ENCODE measurements at regions not wholly inside any gene's neighbourhood (a gene's known extent, or its start where the extent isn't known, plus 50 kb on each side); places are given as distances from the start of the nearest gene placed in this dataset.
"Not testable (repeated sequence)": the region's sequence is repeated elsewhere in the genome, so short reads cannot be mapped to it uniquely, and the experiment has no call there.

GRCh38 chr3:170808041-170808440, 62.0 kb downstream of the RPL22L1 start:
- no peak for DNase-seq (ENCODE audit: low read depth, low spot score)
- in situ Hi-C loops (cut with HindIII; ENCODE audit: low sequenced_read_pairs), result no loop called here
- no peak overlapping the region for H3K4me3 ChIP-seq (ENCODE audit: low read depth, low read length)
- TF ChIP-seq CTCF (IDR thresholded peaks at IDR 0.05; ENCODE audit: low read depth, low read length), result no peak

GRCh38 chr3:170806676-170807075, 63.3 kb downstream of the RPL22L1 start:
- DNase-seq (ENCODE audit: low read depth, low spot score), result no peak
- no peak for TF ChIP-seq CTCF (IDR thresholded peaks at IDR 0.05; ENCODE audit: low read depth, low read length)
- in situ Hi-C loops (cut with HindIII; ENCODE audit: low sequenced_read_pairs), result no loop called here
- no peak overlapping the region for H3K4me3 ChIP-seq (ENCODE audit: low read depth, low read length)

GRCh38 chr3:170806141-170806540, 63.9 kb downstream of the RPL22L1 start:
- no peak for TF ChIP-seq CTCF (IDR thresholded peaks at IDR 0.05; ENCODE audit: low read depth, low read length)
- in situ Hi-C loops (cut with HindIII; ENCODE audit: low sequenced_read_pairs), result no loop called here
- H3K4me3 ChIP-seq (ENCODE audit: low read depth, low read length), result no peak overlapping the region
- DNase-seq (ENCODE audit: low read depth, low spot score), result no peak

GRCh38 chr3:170805296-170805695, 64.7 kb downstream of the RPL22L1 start:
- in situ Hi-C loops (cut with HindIII; ENCODE audit: low sequenced_read_pairs); DNase-seq (ENCODE audit: low read depth, low spot score); H3K4me3 ChIP-seq (ENCODE audit: low read depth, low read length): not testable (repeated sequence)

- DNase-seq (ENCODE audit: low read depth, low spot score); in situ Hi-C loops (cut with HindIII; ENCODE audit: low sequenced_read_pairs); H3K4me3 ChIP-seq (ENCODE audit: low read depth, low read length): not testable (repeated sequence)
Measured at GRCh38 chr3:170804634-170805033, 65.4 kb downstream of the RPL22L1 start.

- H3K4me3 ChIP-seq (ENCODE audit: low read depth, low read length), result no peak overlapping the region
- TF ChIP-seq CTCF (IDR thresholded peaks at IDR 0.05; ENCODE audit: low read depth, low read length), result no peak
- DNase-seq (ENCODE audit: low read depth, low spot score), result no peak
- in situ Hi-C loops (cut with HindIII; ENCODE audit: low sequenced_read_pairs), result no loop called here
Measured at GRCh38 chr3:170804078-170804477, 65.9 kb downstream of the RPL22L1 start.

- TF ChIP-seq CTCF (IDR thresholded peaks at IDR 0.05; ENCODE audit: low read depth, low read length), result no peak
Measured at GRCh38 chr3:170802164-170803151, 67.5 kb downstream of the RPL22L1 start.

More at GRCh38 chr3:170802164-170803151, 67.5 kb downstream of the RPL22L1 start:
- peak; percentile 88 for DNase-seq (ENCODE audit: low read depth, low spot score)
- in situ Hi-C loops (cut with HindIII; ENCODE audit: low sequenced_read_pairs), result no loop called here
- H3K4me3 ChIP-seq (ENCODE audit: low read depth, low read length), result no peak overlapping the region

All from astrocyte of the spinal cord (primary cell).